C1 segment of cervical spinal cord (tissue), 14 donors: ENCODE measurements at regions not wholly inside any gene's neighbourhood (a gene's known extent, or its start where the extent isn't known, plus 50 kb on each side); places are given as distances from the start of the nearest gene placed in this dataset.
A peak's percentile ranks its signal among the peaks of the same experiment; 100 is the strongest.
"Not testable (repeated sequence)": the region's sequence is repeated elsewhere in the genome, so short reads cannot be mapped to it uniquely, and the experiment has no call there.

Experiments used
- DNase-seq, 14 donors: peaks; one replicate each; lab custom pipeline; 2025; lab: John Stamatoyannopoulos, UW

- DNase-seq = no peak
These were observed 351.7 kb downstream of the SPRY2 start for GRCh38 chr13:79989217-79989661.

- no peak for DNase-seq
These were observed 352.4 kb downstream of the SPRY2 start for GRCh38 chr13:79988573-79988972.

GRCh38 chr13:79987761-79988160 lies 353.2 kb downstream of the SPRY2 start:
- no peak for DNase-seq

- no peak for DNase-seq
These were observed 353.6 kb downstream of the SPRY2 start for GRCh38 chr13:79987323-79987722.

- DNase-seq = no peak
These were observed 354.0 kb downstream of the SPRY2 start for GRCh38 chr13:79986890-79987289.

GRCh38 chr13:79974935-79975650 lies 365.8 kb downstream of the SPRY2 start:
- not testable (repeated sequence) for DNase-seq

GRCh38 chr13:79973533-79973963 lies 367.4 kb downstream of the SPRY2 start:
- DNase-seq = no peak

- DNase-seq = no peak
These were observed 368.8 kb downstream of the SPRY2 start for GRCh38 chr13:79972066-79972569.

- no peak for DNase-seq
These were observed 374.4 kb downstream of the SPRY2 start for GRCh38 chr13:79966493-79966895.

- DNase-seq = no peak
These were observed 374.9 kb downstream of the SPRY2 start for GRCh38 chr13:79966059-79966458.

- peak in 1 of 14 donors; percentile 42 for DNase-seq
These were observed 394.4 kb downstream of the SPRY2 start for GRCh38 chr13:79946556-79946955.

GRCh38 chr13:79943346-79944023 lies 397.4 kb downstream of the SPRY2 start:
- DNase-seq = no peak

- no peak for DNase-seq
These were observed 399.2 kb downstream of the SPRY2 start for GRCh38 chr13:79941752-79942151.

GRCh38 chr13:79939689-79940088 lies 401.2 kb downstream of the SPRY2 start:
- DNase-seq = no peak

- peak in 9 of 14 donors; percentile 6 to 79 (median 29) for DNase-seq
These were observed 403.1 kb downstream of the SPRY2 start for GRCh38 chr13:79937771-79938216.

- DNase-seq = no peak
These were observed 403.6 kb downstream of the SPRY2 start for GRCh38 chr13:79937311-79937710.

- peak in 13 of 14 donors; percentile 26 to 87 (median 74) for DNase-seq
These were observed 404.4 kb downstream of the SPRY2 start for GRCh38 chr13:79936368-79937136.

GRCh38 chr13:79935121-79935520 lies 405.8 kb downstream of the SPRY2 start:
- DNase-seq = no peak

- no peak for DNase-seq
These were observed 407.5 kb downstream of the SPRY2 start for GRCh38 chr13:79933389-79933788.

- no peak for DNase-seq
These were observed 408.4 kb downstream of the SPRY2 start for GRCh38 chr13:79932556-79932955.

GRCh38 chr13:79923973-79924556 lies 416.9 kb downstream of the SPRY2 start:
- not testable (repeated sequence) for DNase-seq

- DNase-seq = no peak
These were observed 421.8 kb downstream of the SPRY2 start for GRCh38 chr13:79919091-79919490.
